IMR-90 (cell line): ENCODE measurements at regions not wholly inside any gene's neighbourhood (a gene's known extent, or its start where the extent isn't known, plus 50 kb on each side); places are given as distances from the start of the nearest gene placed in this dataset.

Experiments used
- ATAC-seq: fragments of 200-7000 bp; cut with Tn5 transposase; 2 replicates; pipeline ENCODE4 v1.9.1; 2020; ENCODE audit warnings: low read depth, mild to moderate bottlenecking, moderate library complexity
- BruUV-seq: library from RNA; stranded (reverse); fragments of 400-500 nt; replicated peaks from 2 replicates; lab custom pipeline; 2021; lab: Mats Ljungman, UMichigan
- CTCF ChIA-PET: fragments of 300-600 bp; formaldehyde crosslinking; extraction: SDS; loops from one replicate; lab custom pipeline; 2021; ENCODE audit warnings: antibody characterized with exemption; lab: Yijun Ruan, JAX
- POLR2A ChIA-PET: fragments of 300-600 bp; sonication (Branson Sonifier 250); formaldehyde crosslinking; loops from one replicate; lab custom pipeline; 2022; ENCODE audit warnings: antibody characterized with exemption; ENCODE audit not compliant: unreplicated experiment; lab: Charles Lee
- DNase-seq: peaks from one replicate; pipeline ENCODE4 v3.0.0; 2013
- H2AFZ ChIP-seq: replicated peaks from 2 replicates; pipeline ENCODE3; 2013; ENCODE audit warnings: low read length, mild to moderate bottlenecking; ENCODE audit not compliant: poor library complexity
- H2AK5ac ChIP-seq: 2 replicates; pipeline ENCODE4 v1.6.1; 2013; ENCODE audit warnings: low read depth, low read length, inconsistent platforms
- H2AK9ac ChIP-seq: replicated peaks from 2 replicates; pipeline ENCODE3; 2013; ENCODE audit warnings: mild to moderate bottlenecking, low read depth, low read length, moderate library complexity; ENCODE audit not compliant: poor library complexity
- H2BK120ac ChIP-seq: 2 replicates; pipeline ENCODE4 v1.6.1; 2013; ENCODE audit warnings: low read depth, low read length, inconsistent platforms
- H2BK15ac ChIP-seq: 3 replicates; pipeline ENCODE4 v1.6.1; 2013; ENCODE audit warnings: low read depth, low read length, inconsistent platforms
- H2BK20ac ChIP-seq: 2 replicates; pipeline ENCODE4 v1.6.1; 2013; ENCODE audit warnings: low read depth, mild to moderate bottlenecking, inconsistent platforms, low read length, moderate library complexity
- H2BK5ac ChIP-seq: 2 replicates; pipeline ENCODE4 v1.6.1; 2013; ENCODE audit warnings: mild to moderate bottlenecking, low read depth, low read length, inconsistent platforms; ENCODE audit not compliant: poor library complexity, severe bottlenecking
- H3K14ac ChIP-seq: replicated peaks from 2 replicates; pipeline ENCODE4 v1.6.1; 2013; ENCODE audit warnings: low read depth, low read length, inconsistent platforms
- H3K18ac ChIP-seq: 2 replicates; pipeline ENCODE4 v1.6.1; 2013; ENCODE audit warnings: low read depth, low read length, control low read depth
- H3K23ac ChIP-seq: 2 replicates; pipeline ENCODE4 v1.6.1; 2013; ENCODE audit warnings: low read depth, low read length, inconsistent platforms
- H3K27ac ChIP-seq: 2 replicates; pipeline ENCODE4 v1.5.1; 2013; ENCODE audit warnings: mild to moderate bottlenecking, control low read depth, low read length; ENCODE audit not compliant: insufficient read depth
- H3K27me3 ChIP-seq: 2 replicates; pipeline ENCODE4 v1.6.1; 2013; ENCODE audit warnings: low read length; ENCODE audit not compliant: control insufficient read depth, insufficient read depth
- H3K36me3 ChIP-seq: 2 replicates; pipeline ENCODE4 v1.6.1; 2013; ENCODE audit warnings: low read length, mixed read lengths; ENCODE audit not compliant: control insufficient read depth, insufficient read depth
- H3K4ac ChIP-seq: 2 replicates; pipeline ENCODE4 v1.6.1; 2013; ENCODE audit warnings: low read depth, low read length, inconsistent platforms
- H3K4me1 ChIP-seq: 2 replicates; pipeline ENCODE4 v1.6.1; 2013; ENCODE audit warnings: low read length, mixed read lengths; ENCODE audit not compliant: control insufficient read depth, insufficient read depth
- H3K4me2 ChIP-seq: 2 replicates; pipeline ENCODE4 v1.6.1; 2013; ENCODE audit warnings: low read depth, mild to moderate bottlenecking, control low read depth, low read length, moderate library complexity
- H3K4me3 ChIP-seq: 2 replicates; pipeline ENCODE4 v1.5.1; 2013; ENCODE audit warnings: low read depth, mild to moderate bottlenecking, control low read depth, low read length, moderate library complexity; ENCODE audit not compliant: insufficient read depth
- H3K56ac ChIP-seq: 2 replicates; pipeline ENCODE4 v1.6.1; 2013; ENCODE audit warnings: low read length, inconsistent platforms; ENCODE audit not compliant: insufficient read depth; ENCODE audit errors: extremely low read depth
- H3K79me1 ChIP-seq, 2 experiments: 2 replicates each; pipeline ENCODE4 v1.6.1; 2013; ENCODE audit warnings: low read length in 2 of 2, inconsistent platforms in 1 of 2, low read depth in 1 of 2
- H3K9ac ChIP-seq: 2 replicates; pipeline ENCODE4 v1.6.1; 2013; ENCODE audit warnings: low read depth, low read length, control low read depth
- H3K9me1 ChIP-seq: 2 replicates; pipeline ENCODE4 v1.6.1; 2013; ENCODE audit warnings: low read length, inconsistent platforms; ENCODE audit not compliant: insufficient read depth
- H3K9me3 ChIP-seq: 2 replicates; pipeline ENCODE4 v1.6.1; 2013; ENCODE audit warnings: low read length; ENCODE audit not compliant: control insufficient read depth, insufficient read depth
- H4K20me1 ChIP-seq: 2 replicates; pipeline ENCODE4 v1.6.1; 2013; ENCODE audit warnings: low read length, inconsistent platforms; ENCODE audit not compliant: insufficient read depth
- H4K5ac ChIP-seq: 2 replicates; pipeline ENCODE4 v1.6.1; 2013; ENCODE audit warnings: mild to moderate bottlenecking, low read depth, low read length, control low read depth
- H4K8ac ChIP-seq, 2 experiments: 2 replicates each; pipeline ENCODE4 v1.6.1; 2013; ENCODE audit warnings: low read depth in 2 of 2, low read length in 2 of 2, control low read depth in 1 of 2, inconsistent platforms in 1 of 2
- H4K91ac ChIP-seq: 2 replicates; pipeline ENCODE4 v1.6.1; 2013; ENCODE audit warnings: low read depth, low read length, inconsistent platforms; ENCODE audit not compliant: insufficient read depth
- CHD1 ChIP-seq: IDR thresholded peaks from 2 replicates; pipeline ENCODE4 v1.6.1; 2012; ENCODE audit warnings: low read depth, low read length, improper control_type of control experiment
- CTCF ChIP-seq: conservative IDR thresholded peaks from 2 replicates; pipeline ENCODE4 v1.5.1; 2012; ENCODE audit warnings: mild to moderate bottlenecking, low read depth, low read length, improper control_type of control experiment
- FOS ChIP-seq: fragments of 150-350 bp; IDR thresholded peaks from 2 replicates; pipeline ENCODE4 v1.6.1; 2016; ENCODE audit warnings: low read depth, low read length
- MAZ ChIP-seq: IDR thresholded peaks from 2 replicates; pipeline ENCODE4 v1.6.1; 2012; ENCODE audit warnings: low read depth, mild to moderate bottlenecking, low read length, improper control_type of control experiment, moderate library complexity, borderline replicate concordance
- SMC3 ChIP-seq: fragments of 150-350 bp; IDR thresholded peaks from 2 replicates; pipeline ENCODE4 v1.6.1; 2016; ENCODE audit warnings: low read depth, mild to moderate bottlenecking, antibody characterized with exemption, low read length, moderate library complexity
- WGBS, 2 experiments: methylation state at CpG; one replicate each; pipeline versions ENCODE4 v1.1.5 to v1.1.7; 2013; ENCODE audit warnings: missing lambda C conversion rate in 2 of 2; ENCODE audit not compliant: insufficient read length in 1 of 2; ENCODE audit errors: extremely low coverage in 2 of 2; 5-methylcytosine and 5-hydroxymethylcytosine counted together
- dilution Hi-C: fragments of 300-500 bp; cut with HindIII; formaldehyde crosslinking; loops from one replicate; pipeline ENCODE4 v1.14.3; 2018; ENCODE audit warnings: low sequenced_read_pairs; ENCODE audit not compliant: unreplicated experiment
- in situ Hi-C: fragments of 300-500 bp; cut with MboI; formaldehyde crosslinking; loops from 3 replicates; pipeline ENCODE4 v1.14.3; 2019; ENCODE audit warnings: low sequenced_read_pairs, inconsistent platforms, mixed read lengths
- intact Hi-C: fragments of 100-400 bp; cut with micrococcal nuclease; formaldehyde crosslinking; loops from 2 replicates; pipeline ENCODE4 v1.10.0; 2022

GRCh38 chr1:242811092-242811840 lies 286.8 kb upstream of the PLD5 start:
- Histone ChIP-seq H4K8ac (no peak overlapping the region), H3K9ac (no peak overlapping the region), H3K36me3 (no peaks in the 10 kb centered on the region), H3K23ac (no peak overlapping the region), H3K27ac (no peak overlapping the region), H3K4me2 (no peak overlapping the region), H2BK5ac (no peak overlapping the region), H3K4ac (no peak overlapping the region), H3K9me1 (no peaks in the 10 kb centered on the region), H3K4me1 (no peaks in the 10 kb centered on the region), H2AFZ (no peak overlapping the region), H4K91ac (no peak overlapping the region), H2BK20ac (no peak overlapping the region), H4K20me1 (no peaks in the 10 kb centered on the region), H4K5ac (no peak overlapping the region), H3K27me3 (no peaks in the 10 kb centered on the region), H2BK15ac (no peak overlapping the region), H2AK5ac (no peak overlapping the region), H2AK9ac (no peak overlapping the region), H2BK120ac (no peak overlapping the region), H3K9me3 (no peaks in the 10 kb centered on the region), H3K56ac (no peak overlapping the region), H3K18ac (no peak overlapping the region), H3K4me3 (no peak overlapping the region), H3K79me1 (no peaks in the 10 kb centered on the region), H3K14ac (no peak overlapping the region)
- POLR2A ChIA-PET: no interaction called here
- ATAC-seq (no peak), DNase-seq (no peak)
- in situ Hi-C loops (no loop called here), intact Hi-C loops (no loop called here), dilution Hi-C loops (no loop called here)
- TF ChIP-seq MAZ: no peak
- no peak for TF ChIP-seq CHD1
- no peak for TF ChIP-seq FOS
- TF ChIP-seq SMC3: no peak
- no peak for TF ChIP-seq CTCF
- CTCF ChIA-PET: no interaction called here
- WGBS, 2 experiments: no CpG with 5 or more reads among the region's 5 CpGs
- no TSS peak for BruUV-seq
